GM06990 (cell line): ENCODE measurements at regions not wholly inside any gene's neighbourhood (a gene's known extent, or its start where the extent isn't known, plus 50 kb on each side); places are given as distances from the start of the nearest gene placed in this dataset.

Experiments
- DNase-seq: peaks from one replicate; pipeline ENCODE4 v3.0.0-alpha.2; 2011; ENCODE audit not compliant: insufficient read length; ENCODE audit errors: extremely low read depth
- H3K27me3 ChIP-seq: replicated peaks from 2 replicates; pipeline ENCODE4 v1.6.0; 2011; ENCODE audit warnings: low read length; ENCODE audit not compliant: control insufficient read depth, insufficient read depth
- H3K36me3 ChIP-seq: 2 replicates; pipeline ENCODE4 v1.5.1; 2011; ENCODE audit warnings: low read length; ENCODE audit not compliant: control insufficient read depth, insufficient read depth
- H3K4me3 ChIP-seq: replicated peaks from 2 replicates; pipeline ENCODE4 v1.5.1; 2011; ENCODE audit warnings: low read depth, mild to moderate bottlenecking, control low read depth, low read length
- TF ChIP-seq, protein P1 (sequence below): IDR thresholded peaks from 2 replicates; pipeline ENCODE4 v1.5.1; 2011; ENCODE audit warnings: low read length, control low read depth, mild to moderate bottlenecking, inconsistent platforms; ENCODE audit not compliant: insufficient read depth, poor library complexity, severe bottlenecking

GRCh38 chr11:128181088-128181480, 406.3 kb downstream of the ETS1 start:
- TF ChIP-seq, protein P1, sequence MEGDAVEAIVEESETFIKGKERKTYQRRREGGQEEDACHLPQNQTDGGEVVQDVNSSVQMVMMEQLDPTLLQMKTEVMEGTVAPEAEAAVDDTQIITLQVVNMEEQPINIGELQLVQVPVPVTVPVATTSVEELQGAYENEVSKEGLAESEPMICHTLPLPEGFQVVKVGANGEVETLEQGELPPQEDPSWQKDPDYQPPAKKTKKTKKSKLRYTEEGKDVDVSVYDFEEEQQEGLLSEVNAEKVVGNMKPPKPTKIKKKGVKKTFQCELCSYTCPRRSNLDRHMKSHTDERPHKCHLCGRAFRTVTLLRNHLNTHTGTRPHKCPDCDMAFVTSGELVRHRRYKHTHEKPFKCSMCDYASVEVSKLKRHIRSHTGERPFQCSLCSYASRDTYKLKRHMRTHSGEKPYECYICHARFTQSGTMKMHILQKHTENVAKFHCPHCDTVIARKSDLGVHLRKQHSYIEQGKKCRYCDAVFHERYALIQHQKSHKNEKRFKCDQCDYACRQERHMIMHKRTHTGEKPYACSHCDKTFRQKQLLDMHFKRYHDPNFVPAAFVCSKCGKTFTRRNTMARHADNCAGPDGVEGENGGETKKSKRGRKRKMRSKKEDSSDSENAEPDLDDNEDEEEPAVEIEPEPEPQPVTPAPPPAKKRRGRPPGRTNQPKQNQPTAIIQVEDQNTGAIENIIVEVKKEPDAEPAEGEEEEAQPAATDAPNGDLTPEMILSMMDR: no peak
- H3K4me3 ChIP-seq: no peak overlapping the region
- no peak for DNase-seq
- H3K27me3 ChIP-seq: no peaks in the 10 kb centered on the region; the same call in 1 of the 2 replicates
- no peaks in the 10 kb centered on the region for H3K36me3 ChIP-seq

- TF ChIP-seq, protein P1: no peak
Measured at GRCh38 chr11:128180441-128181087, 406.8 kb downstream of the ETS1 start.

DNA sequence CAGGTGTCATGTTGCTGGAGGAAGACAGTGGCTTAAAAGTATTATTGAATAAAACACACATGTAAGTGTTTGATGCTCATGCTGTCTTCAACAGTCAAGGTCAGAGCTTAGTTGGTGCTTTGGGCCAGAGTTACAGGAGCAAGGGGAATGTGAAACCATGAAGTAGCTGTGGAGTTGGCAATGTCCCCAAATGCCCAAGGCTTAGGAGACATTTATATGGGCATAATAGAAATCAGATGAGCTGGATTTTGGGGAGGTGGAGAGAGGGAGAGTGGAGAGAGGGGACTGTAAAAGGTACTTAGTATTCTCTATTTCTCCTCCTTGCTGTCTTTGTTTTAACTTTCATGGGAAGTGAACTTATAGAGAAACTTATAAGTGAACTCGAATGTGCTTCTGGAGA, 407.8 kb downstream of the ETS1 start:
- no peaks in the 10 kb centered on the region for H3K36me3 ChIP-seq
- H3K27me3 ChIP-seq: no peaks in the 10 kb centered on the region; the same call in 1 of the 2 replicates
- TF ChIP-seq, protein P1: no peak
- no peak overlapping the region for H3K4me3 ChIP-seq
- DNase-seq: no peak

More at GRCh38 chr11:128180441-128181087, 406.8 kb downstream of the ETS1 start:
- no peak for DNase-seq
- Histone ChIP-seq H3K4me3 (no peak overlapping the region), H3K36me3 (no peaks in the 10 kb centered on the region), H3K27me3 (no peaks in the 10 kb centered on the region; the same call in 1 of the 2 replicates)

GRCh38 chr11:128179039-128179438, 408.3 kb downstream of the ETS1 start:
- no peak for DNase-seq
- Histone ChIP-seq H3K36me3 (no peaks in the 10 kb centered on the region), H3K4me3 (no peak overlapping the region), H3K27me3 (no peaks in the 10 kb centered on the region; the same call in 1 of the 2 replicates)
- TF ChIP-seq, protein P1: no peak

DNA sequence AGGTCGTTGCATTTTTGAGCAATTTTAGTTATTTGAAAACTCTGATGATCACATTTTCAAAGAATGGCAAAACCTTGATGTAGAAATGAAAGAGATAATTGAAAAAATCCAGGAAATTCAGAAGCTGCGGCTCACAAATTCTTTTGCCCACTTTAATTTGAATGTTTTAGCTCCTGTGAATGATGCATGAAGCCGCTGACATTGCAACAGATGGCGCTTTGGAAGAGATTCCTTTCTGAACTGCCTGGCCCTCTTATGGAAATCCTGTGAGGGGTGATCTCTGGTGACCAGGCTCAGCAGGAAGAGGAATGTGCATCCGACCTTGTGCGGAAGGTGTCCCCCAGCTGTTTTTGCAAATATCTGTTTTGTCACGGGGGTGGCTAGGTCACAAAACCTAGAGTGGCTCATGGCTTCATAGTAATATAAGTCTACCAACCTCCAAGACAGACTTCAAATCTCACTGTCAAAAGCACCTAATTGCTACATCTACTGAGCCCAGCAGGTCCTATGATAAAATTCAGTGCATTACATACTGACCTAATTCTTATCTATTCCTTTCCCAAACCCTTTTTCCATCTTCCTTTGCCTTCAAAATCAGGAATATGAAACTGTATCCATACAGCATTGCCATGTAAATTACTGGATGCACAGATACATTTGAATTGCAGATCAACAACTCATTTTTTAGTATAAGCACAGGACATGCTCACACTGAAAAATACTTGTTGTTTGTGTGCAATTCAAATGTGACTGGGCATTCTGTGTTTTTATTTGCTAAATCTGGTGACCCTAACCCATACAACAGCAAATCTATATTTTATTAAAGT, 412.7 kb downstream of the ETS1 start:
- no peaks in the 10 kb centered on the region for H3K36me3 ChIP-seq
- no peak for DNase-seq
- no peak overlapping the region for H3K4me3 ChIP-seq
- TF ChIP-seq, protein P1: no peak
- no peaks in the 10 kb centered on the region; the same call in 1 of the 2 replicates for H3K27me3 ChIP-seq
